HG03342 (cell line): ENCODE measurements at regions not wholly inside any gene's neighbourhood (a gene's known extent, or its start where the extent isn't known, plus 50 kb on each side); places are given as distances from the start of the nearest gene placed in this dataset.

Experiments
- ATAC-seq: cut with Tn5 transposase; IDR thresholded peaks from one replicate; pipeline ENCODE4 v1.9.1; 2021; ENCODE audit warnings: mild to moderate bottlenecking, moderate library complexity; ENCODE audit not compliant: unreplicated experiment

- no peak for ATAC-seq
These were observed 173.9 kb upstream of the ZMIZ1 start for GRCh38 chr10:78894841-78895195.

- ATAC-seq: no peak
These were observed 173.3 kb upstream of the ZMIZ1 start for GRCh38 chr10:78895469-78895868.

GRCh38 chr10:78896159-78896928 lies 172.4 kb upstream of the ZMIZ1 start:
- no peak for ATAC-seq

- ATAC-seq: no peak
These were observed 170.2 kb upstream of the ZMIZ1 start for GRCh38 chr10:78898341-78899097.

GRCh38 chr10:78899098-78899754 lies 169.5 kb upstream of the ZMIZ1 start:
- no peak for ATAC-seq

GRCh38 chr10:78899996-78900714 lies 168.6 kb upstream of the ZMIZ1 start:
- ATAC-seq: no peak

GRCh38 chr10:78900715-78901430 lies 167.9 kb upstream of the ZMIZ1 start:
- ATAC-seq: no peak

- ATAC-seq: no peak
These were observed 167.1 kb upstream of the ZMIZ1 start for GRCh38 chr10:78901694-78902093.

- no peak for ATAC-seq
These were observed 166.0 kb upstream of the ZMIZ1 start for GRCh38 chr10:78902815-78903214.

GRCh38 chr10:78903341-78903940 lies 165.3 kb upstream of the ZMIZ1 start:
- no peak for ATAC-seq

- ATAC-seq: no peak
These were observed 164.6 kb upstream of the ZMIZ1 start for GRCh38 chr10:78904196-78904595.

GRCh38 chr10:78905015-78905956 lies 163.5 kb upstream of the ZMIZ1 start:
- ATAC-seq: no peak

GRCh38 chr10:78905957-78906308 lies 162.8 kb upstream of the ZMIZ1 start:
- ATAC-seq: no peak

GRCh38 chr10:78906734-78907390 lies 161.9 kb upstream of the ZMIZ1 start:
- ATAC-seq: no peak

GRCh38 chr10:78907551-78908211 lies 161.1 kb upstream of the ZMIZ1 start:
- ATAC-seq: no peak

GRCh38 chr10:78909221-78909620 lies 159.5 kb upstream of the ZMIZ1 start:
- no peak for ATAC-seq

GRCh38 chr10:78910021-78910420 lies 158.7 kb upstream of the ZMIZ1 start:
- no peak for ATAC-seq

- no peak for ATAC-seq
These were observed 158.3 kb upstream of the ZMIZ1 start for GRCh38 chr10:78910476-78910875.
